ENCODE measurements at regions not wholly inside any gene's neighbourhood (a gene's known extent, or its start where the extent isn't known, plus 50 kb on each side); places are given as distances from the start of the nearest gene placed in this dataset.

DNA sequence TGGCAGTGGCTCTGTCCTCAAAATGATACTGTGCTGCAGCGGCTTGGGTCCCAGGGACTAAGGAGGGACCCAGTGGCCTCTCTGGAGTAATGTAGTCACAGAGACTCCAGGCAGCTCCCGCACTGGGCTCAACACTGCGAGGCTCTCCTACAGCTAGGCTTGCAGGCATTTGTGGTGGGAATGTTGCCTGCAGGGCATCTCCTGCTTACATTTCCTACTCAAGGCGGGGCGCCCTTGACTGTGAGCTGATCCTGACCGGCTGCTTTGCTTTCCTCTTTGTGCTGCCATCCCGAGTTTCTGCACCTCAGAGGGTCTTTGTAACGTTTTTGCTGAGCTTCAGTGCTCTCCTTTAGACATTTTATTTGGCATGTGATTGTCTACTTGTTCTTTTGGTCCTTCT, 177.4 kb upstream of the FN1 start:
- H3K9me3 ChIP-seq (ENCODE audit: control insufficient read depth in 2 of 2, low read length in 2 of 2) = peaks cover 0 to 4% of the 10 kb centered on the region in 2 donors
- H3K27ac ChIP-seq (ENCODE audit: low read length) = no peak overlapping the region
- no peaks in the 10 kb centered on the region for H3K36me3 ChIP-seq (ENCODE audit: control insufficient read depth in 2 of 2, insufficient read depth in 2 of 2, low read length in 2 of 2)
- no peaks in the 10 kb centered on the region for H3K4me1 ChIP-seq (ENCODE audit: control insufficient read depth, insufficient read depth, low read length)
- no peak overlapping the region for H3K4me3 ChIP-seq (ENCODE audit: low read length in 2 of 2)
- H3K9ac ChIP-seq (ENCODE audit: low read length in 2 of 2) = no peak overlapping the region
- H3K27me3 ChIP-seq (ENCODE audit: control insufficient read depth in 1 of 2, insufficient read depth in 2 of 2, low read length in 2 of 2) = no peaks in the 10 kb centered on the region

GRCh38 chr2:215612786-215613185, 176.9 kb upstream of the FN1 start:
- no peaks in the 10 kb centered on the region for H3K36me3 ChIP-seq (ENCODE audit: control insufficient read depth in 2 of 2, insufficient read depth in 2 of 2, low read length in 2 of 2)
- H3K27ac ChIP-seq (ENCODE audit: low read length) = no peak overlapping the region
- H3K9me3 ChIP-seq (ENCODE audit: control insufficient read depth in 2 of 2, low read length in 2 of 2) = peaks cover 0 to 4% of the 10 kb centered on the region in 2 donors
- H3K9ac ChIP-seq (ENCODE audit: low read length in 2 of 2) = no peak overlapping the region
- no peaks in the 10 kb centered on the region for H3K4me1 ChIP-seq (ENCODE audit: control insufficient read depth, insufficient read depth, low read length)
- no peaks in the 10 kb centered on the region for H3K27me3 ChIP-seq (ENCODE audit: control insufficient read depth in 1 of 2, insufficient read depth in 2 of 2, low read length in 2 of 2)
- H3K4me3 ChIP-seq (ENCODE audit: low read length in 2 of 2) = no peak overlapping the region

DNA sequence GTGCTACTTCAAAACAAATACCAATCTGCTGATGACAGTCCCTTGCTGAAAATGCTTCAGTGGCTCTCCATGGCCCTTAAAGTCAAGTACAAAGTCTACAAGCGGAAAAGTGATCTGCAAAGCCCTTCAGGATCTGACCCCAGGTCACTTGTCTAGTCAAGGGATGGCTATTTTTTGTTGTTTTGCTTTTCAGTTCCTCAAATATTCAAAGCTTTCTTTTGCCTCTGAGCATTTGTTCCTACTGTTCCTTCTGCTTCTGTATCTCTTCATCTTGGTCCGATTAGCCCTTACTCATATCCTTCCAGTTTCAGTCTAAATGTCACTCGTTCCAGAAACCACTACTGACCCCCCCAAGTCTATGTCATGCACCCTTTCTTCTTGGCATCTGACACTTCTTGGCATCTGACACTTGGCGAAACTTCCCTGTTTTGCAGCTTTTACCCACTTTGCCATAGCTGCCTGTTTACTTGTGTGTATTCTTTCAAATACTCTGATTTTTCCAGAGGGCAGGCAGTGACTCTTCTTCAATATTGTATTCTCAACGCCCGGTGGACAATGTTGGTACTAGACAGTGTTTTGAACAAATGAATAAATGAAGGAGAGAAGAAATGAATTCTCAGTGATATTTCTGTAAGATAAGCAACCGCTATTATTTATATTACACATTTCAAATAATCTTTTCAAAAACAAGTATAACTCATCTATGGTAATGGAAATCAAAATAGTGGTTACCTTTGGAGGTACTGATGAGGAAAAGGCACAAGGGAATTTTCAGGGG, 175.9 kb upstream of the FN1 start:
- H3K27ac ChIP-seq (ENCODE audit: low read length) = no peak overlapping the region
- H3K9me3 ChIP-seq (ENCODE audit: control insufficient read depth in 2 of 2, low read length in 2 of 2) = no peaks in the 10 kb centered on the region
- no peak overlapping the region for H3K9ac ChIP-seq (ENCODE audit: low read length in 2 of 2)
- H3K4me1 ChIP-seq (ENCODE audit: control insufficient read depth, insufficient read depth, low read length) = no peaks in the 10 kb centered on the region
- no peaks in the 10 kb centered on the region for H3K36me3 ChIP-seq (ENCODE audit: control insufficient read depth in 2 of 2, insufficient read depth in 2 of 2, low read length in 2 of 2)
- H3K27me3 ChIP-seq (ENCODE audit: control insufficient read depth in 1 of 2, insufficient read depth in 2 of 2, low read length in 2 of 2) = no peaks in the 10 kb centered on the region
- no peak overlapping the region for H3K4me3 ChIP-seq (ENCODE audit: low read length in 2 of 2)

DNA sequence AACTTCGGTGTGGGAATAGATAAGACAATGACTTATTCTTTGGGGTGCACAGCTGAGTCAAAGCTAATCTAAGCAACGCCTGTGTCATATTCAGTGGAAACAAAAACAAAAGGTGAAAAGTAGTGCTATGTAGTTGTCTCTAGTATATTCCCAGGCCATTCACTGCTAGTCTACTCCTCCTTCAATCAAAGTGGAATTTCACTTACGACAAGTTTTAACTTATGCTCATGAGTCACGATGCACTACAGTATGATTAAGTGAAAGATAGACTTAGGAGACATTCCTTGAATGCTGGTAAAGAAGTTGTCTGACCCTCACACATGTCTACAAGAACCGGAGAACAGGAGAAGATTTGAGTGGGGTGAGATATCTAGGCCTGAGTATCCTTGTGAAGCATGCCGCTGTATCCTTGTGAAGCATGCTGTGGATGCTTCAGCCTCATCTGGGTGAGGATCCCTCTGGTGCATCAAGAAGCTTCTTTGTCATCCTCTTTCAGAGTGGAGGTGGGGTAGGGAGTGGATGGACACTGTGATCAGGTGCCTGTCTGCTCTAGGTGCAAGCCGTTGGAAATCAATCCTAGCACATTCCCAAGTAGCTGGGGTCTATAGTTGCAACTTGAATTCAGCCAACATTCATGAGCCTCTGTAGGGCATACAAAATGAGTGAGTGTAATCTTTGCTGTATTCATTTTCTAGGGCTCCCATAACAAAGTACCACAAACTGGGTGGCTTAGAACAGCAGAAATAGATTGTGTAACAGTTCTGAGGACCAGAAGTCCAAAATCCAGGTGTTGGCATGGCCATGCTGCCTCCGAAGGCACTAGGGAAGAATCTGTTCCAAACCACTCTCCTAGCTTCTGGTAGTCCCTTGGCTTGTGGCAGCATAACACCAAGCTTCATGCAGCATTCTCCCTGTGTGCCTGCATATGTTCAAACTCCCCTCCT, 173.5 kb upstream of the FN1 start:
- no peaks in the 10 kb centered on the region for H3K4me1 ChIP-seq (ENCODE audit: control insufficient read depth, insufficient read depth, low read length)
- H3K4me3 ChIP-seq (ENCODE audit: low read length in 2 of 2) = no peak overlapping the region
- no peak overlapping the region for H3K27ac ChIP-seq (ENCODE audit: low read length)
- no peaks in the 10 kb centered on the region for H3K9me3 ChIP-seq (ENCODE audit: control insufficient read depth in 2 of 2, low read length in 2 of 2)
- H3K27me3 ChIP-seq (ENCODE audit: control insufficient read depth in 1 of 2, insufficient read depth in 2 of 2, low read length in 2 of 2) = no peaks in the 10 kb centered on the region
- no peak overlapping the region for H3K9ac ChIP-seq (ENCODE audit: low read length in 2 of 2)
- no peaks in the 10 kb centered on the region for H3K36me3 ChIP-seq (ENCODE audit: control insufficient read depth in 2 of 2, insufficient read depth in 2 of 2, low read length in 2 of 2)

- Histone ChIP-seq H3K36me3 (ENCODE audit: control insufficient read depth in 2 of 2, insufficient read depth in 2 of 2, low read length in 2 of 2) (no peaks in the 10 kb centered on the region), H3K9me3 (ENCODE audit: control insufficient read depth in 2 of 2, low read length in 2 of 2) (no peaks in the 10 kb centered on the region), H3K4me1 (ENCODE audit: control insufficient read depth, insufficient read depth, low read length) (no peaks in the 10 kb centered on the region), H3K9ac (ENCODE audit: low read length in 2 of 2) (no peak overlapping the region), H3K27ac (ENCODE audit: low read length) (no peak overlapping the region), H3K4me3 (ENCODE audit: low read length in 2 of 2) (no peak overlapping the region), H3K27me3 (ENCODE audit: control insufficient read depth in 1 of 2, insufficient read depth in 2 of 2, low read length in 2 of 2) (no peaks in the 10 kb centered on the region)
These were observed 171.9 kb upstream of the FN1 start for GRCh38 chr2:215607766-215608165.

DNA sequence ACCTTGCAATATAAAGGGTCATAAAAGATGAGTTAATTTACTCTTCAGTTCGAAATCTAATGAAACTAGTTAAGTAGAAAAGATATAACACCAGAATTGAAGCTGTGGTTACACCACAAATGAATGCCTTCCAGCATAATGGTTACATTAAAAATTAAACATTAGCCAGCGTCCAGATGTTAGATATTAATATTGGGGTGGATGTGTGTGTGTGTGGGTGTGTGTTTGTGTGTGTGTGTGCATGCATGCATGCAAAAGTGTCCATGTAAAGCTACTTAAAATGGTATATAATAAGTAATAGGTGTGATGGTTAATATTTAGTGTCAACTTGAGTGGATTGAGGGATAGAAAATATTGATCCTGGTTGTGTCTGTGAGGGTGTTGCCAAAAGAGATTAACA, 170.4 kb upstream of the FN1 start:
- H3K36me3 ChIP-seq (ENCODE audit: control insufficient read depth in 2 of 2, insufficient read depth in 2 of 2, low read length in 2 of 2) = no peaks in the 10 kb centered on the region
- no peaks in the 10 kb centered on the region for H3K4me1 ChIP-seq (ENCODE audit: control insufficient read depth, insufficient read depth, low read length)
- no peak overlapping the region for H3K9ac ChIP-seq (ENCODE audit: low read length in 2 of 2)
- no peak overlapping the region for H3K4me3 ChIP-seq (ENCODE audit: low read length in 2 of 2)
- H3K27ac ChIP-seq (ENCODE audit: low read length) = no peak overlapping the region
- H3K27me3 ChIP-seq (ENCODE audit: control insufficient read depth in 1 of 2, insufficient read depth in 2 of 2, low read length in 2 of 2) = no peaks in the 10 kb centered on the region
- H3K9me3 ChIP-seq (ENCODE audit: control insufficient read depth in 2 of 2, low read length in 2 of 2) = no peaks in the 10 kb centered on the region

GRCh38 chr2:215605214-215605613, 169.3 kb upstream of the FN1 start:
- no peaks in the 10 kb centered on the region for H3K9me3 ChIP-seq (ENCODE audit: control insufficient read depth in 2 of 2, low read length in 2 of 2)
- no peaks in the 10 kb centered on the region for H3K4me1 ChIP-seq (ENCODE audit: control insufficient read depth, insufficient read depth, low read length)
- no peak overlapping the region for H3K27ac ChIP-seq (ENCODE audit: low read length)
- H3K9ac ChIP-seq (ENCODE audit: low read length in 2 of 2) = no peak overlapping the region
- H3K36me3 ChIP-seq (ENCODE audit: control insufficient read depth in 2 of 2, insufficient read depth in 2 of 2, low read length in 2 of 2) = no peaks in the 10 kb centered on the region
- H3K4me3 ChIP-seq (ENCODE audit: low read length in 2 of 2) = no peak overlapping the region
- no peaks in the 10 kb centered on the region for H3K27me3 ChIP-seq (ENCODE audit: control insufficient read depth in 1 of 2, insufficient read depth in 2 of 2, low read length in 2 of 2)

DNA sequence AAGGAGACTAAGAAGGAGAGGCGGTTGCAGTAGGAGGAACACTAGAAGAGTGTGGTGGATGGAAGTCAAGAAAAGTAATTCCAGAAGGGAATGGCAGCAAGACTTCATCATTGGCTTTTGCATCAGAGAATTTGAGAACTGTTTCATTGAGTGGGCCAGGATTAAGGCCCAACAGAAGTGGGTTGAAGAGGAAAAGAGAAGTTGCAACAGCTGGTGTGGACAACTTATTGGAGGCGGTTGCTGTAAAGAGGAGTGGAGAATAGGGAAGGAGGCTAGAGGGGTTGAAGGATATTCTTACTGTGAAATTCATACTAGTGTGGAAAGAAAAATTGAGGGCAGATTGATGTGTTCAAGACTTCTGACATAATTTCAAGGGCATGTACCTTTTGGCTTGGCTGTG, 168.7 kb upstream of the FN1 start:
- H3K27ac ChIP-seq (ENCODE audit: low read length) = no peak overlapping the region
- H3K4me3 ChIP-seq (ENCODE audit: low read length in 2 of 2) = no peak overlapping the region

DNA sequence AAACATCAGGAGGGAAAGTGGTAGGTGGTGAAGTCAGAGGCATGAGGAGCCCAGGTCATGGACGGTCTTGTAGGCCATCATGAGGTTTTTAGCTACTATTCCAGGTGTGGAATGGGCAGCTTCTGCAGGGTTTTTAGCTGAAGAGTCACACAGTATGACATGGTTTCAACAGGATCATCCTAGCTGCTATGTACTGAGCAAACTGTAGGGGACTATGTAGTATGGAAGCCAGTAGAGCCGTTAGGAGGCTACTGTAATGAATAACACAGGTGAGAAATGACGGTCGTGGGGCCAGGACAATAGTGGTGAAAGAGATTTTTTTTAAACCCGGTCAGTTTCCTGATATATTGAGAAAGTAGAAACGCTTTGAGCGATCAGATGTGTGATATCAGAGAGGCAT, 167.6 kb upstream of the FN1 start:
- H3K9ac ChIP-seq (ENCODE audit: low read length in 2 of 2) = no peak overlapping the region
- no peaks in the 10 kb centered on the region for H3K9me3 ChIP-seq (ENCODE audit: control insufficient read depth in 2 of 2, low read length in 2 of 2)
- no peaks in the 10 kb centered on the region for H3K27me3 ChIP-seq (ENCODE audit: control insufficient read depth in 1 of 2, insufficient read depth in 2 of 2, low read length in 2 of 2)
- no peak overlapping the region for H3K27ac ChIP-seq (ENCODE audit: low read length)
- H3K4me1 ChIP-seq (ENCODE audit: control insufficient read depth, insufficient read depth, low read length) = no peaks in the 10 kb centered on the region
- no peaks in the 10 kb centered on the region for H3K36me3 ChIP-seq (ENCODE audit: control insufficient read depth in 2 of 2, insufficient read depth in 2 of 2, low read length in 2 of 2)
- no peak overlapping the region for H3K4me3 ChIP-seq (ENCODE audit: low read length in 2 of 2)

More for the DNA sequence above, 168.7 kb upstream of the FN1 start:
- Histone ChIP-seq H3K36me3 (ENCODE audit: control insufficient read depth in 2 of 2, insufficient read depth in 2 of 2, low read length in 2 of 2) (no peaks in the 10 kb centered on the region), H3K27me3 (ENCODE audit: control insufficient read depth in 1 of 2, insufficient read depth in 2 of 2, low read length in 2 of 2) (no peaks in the 10 kb centered on the region), H3K9me3 (ENCODE audit: control insufficient read depth in 2 of 2, low read length in 2 of 2) (no peaks in the 10 kb centered on the region), H3K9ac (ENCODE audit: low read length in 2 of 2) (no peak overlapping the region), H3K4me1 (ENCODE audit: control insufficient read depth, insufficient read depth, low read length) (no peaks in the 10 kb centered on the region)

- no peak overlapping the region for H3K27ac ChIP-seq (ENCODE audit: low read length)
- no peaks in the 10 kb centered on the region for H3K4me1 ChIP-seq (ENCODE audit: control insufficient read depth, insufficient read depth, low read length)
- H3K9ac ChIP-seq (ENCODE audit: low read length in 2 of 2) = no peak overlapping the region
- no peaks in the 10 kb centered on the region for H3K27me3 ChIP-seq (ENCODE audit: control insufficient read depth in 1 of 2, insufficient read depth in 2 of 2, low read length in 2 of 2)
- H3K36me3 ChIP-seq (ENCODE audit: control insufficient read depth in 2 of 2, insufficient read depth in 2 of 2, low read length in 2 of 2) = no peaks in the 10 kb centered on the region
- H3K4me3 ChIP-seq (ENCODE audit: low read length in 2 of 2) = no peak overlapping the region
- H3K9me3 ChIP-seq (ENCODE audit: control insufficient read depth in 2 of 2, low read length in 2 of 2) = no peaks in the 10 kb centered on the region
These were observed 167.1 kb upstream of the FN1 start for GRCh38 chr2:215602997-215603396.
